NCI-H146 treated with DMSO at 0.1 percent for 48 hours (cell line): ENCODE measurements at regions not wholly inside any gene's neighbourhood (a gene's known extent, or its start where the extent isn't known, plus 50 kb on each side); places are given as distances from the start of the nearest gene placed in this dataset.
A peak's percentile ranks its signal among the peaks of the same experiment; 100 is the strongest.

ENCODE experiments used
- DNase-seq: peaks from one replicate; lab custom pipeline; 2025; ENCODE audit not compliant: unreplicated experiment; lab: John Stamatoyannopoulos, UW

GRCh38 chr2:183991968-183992367, 606.4 kb upstream of the ZNF804A start:
- DNase-seq = no peak

DNA sequence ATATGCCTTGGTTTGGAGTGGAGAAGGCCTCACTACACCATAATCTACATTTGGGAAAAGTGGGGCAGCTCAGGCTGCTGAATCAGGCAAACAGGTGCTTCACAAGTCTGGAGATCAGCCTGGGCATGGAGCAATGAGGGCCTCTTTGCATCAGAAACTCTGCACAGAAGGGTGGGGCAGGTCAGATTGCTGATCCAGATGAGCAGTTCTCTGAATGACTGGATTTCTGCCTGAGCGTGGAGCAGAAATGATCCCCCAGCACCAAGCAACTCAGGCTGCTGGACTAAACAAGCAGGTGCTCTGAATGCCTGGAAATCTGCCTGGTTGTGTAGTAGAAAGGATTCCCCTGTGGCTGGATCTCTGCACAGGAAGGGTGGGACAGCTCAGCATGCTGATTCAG, 605.3 kb upstream of the ZNF804A start:
- no peak for DNase-seq

DNA sequence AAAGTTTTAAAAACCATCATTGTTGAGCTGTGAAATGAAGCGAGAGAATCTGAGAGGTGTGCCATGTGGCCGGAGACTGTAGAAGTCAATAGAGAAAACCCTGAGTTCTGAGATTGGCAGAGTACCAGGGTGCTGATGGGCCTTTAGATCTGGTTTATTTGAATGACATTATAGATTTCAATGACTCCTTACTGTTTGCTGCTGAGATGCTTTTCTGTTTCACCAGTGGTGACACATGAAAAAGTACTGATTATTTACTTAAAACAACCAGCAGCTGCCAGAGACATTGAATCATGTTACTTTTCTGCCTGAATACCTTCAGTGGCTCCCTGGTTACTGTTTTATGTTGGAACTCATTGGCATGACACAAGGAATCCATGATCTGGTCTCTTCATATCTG, 602.7 kb upstream of the ZNF804A start:
- DNase-seq = peak; percentile 15

- peak; percentile 75 for DNase-seq
Measured at GRCh38 chr2:183996825-183997793, 601.2 kb upstream of the ZNF804A start.

DNA sequence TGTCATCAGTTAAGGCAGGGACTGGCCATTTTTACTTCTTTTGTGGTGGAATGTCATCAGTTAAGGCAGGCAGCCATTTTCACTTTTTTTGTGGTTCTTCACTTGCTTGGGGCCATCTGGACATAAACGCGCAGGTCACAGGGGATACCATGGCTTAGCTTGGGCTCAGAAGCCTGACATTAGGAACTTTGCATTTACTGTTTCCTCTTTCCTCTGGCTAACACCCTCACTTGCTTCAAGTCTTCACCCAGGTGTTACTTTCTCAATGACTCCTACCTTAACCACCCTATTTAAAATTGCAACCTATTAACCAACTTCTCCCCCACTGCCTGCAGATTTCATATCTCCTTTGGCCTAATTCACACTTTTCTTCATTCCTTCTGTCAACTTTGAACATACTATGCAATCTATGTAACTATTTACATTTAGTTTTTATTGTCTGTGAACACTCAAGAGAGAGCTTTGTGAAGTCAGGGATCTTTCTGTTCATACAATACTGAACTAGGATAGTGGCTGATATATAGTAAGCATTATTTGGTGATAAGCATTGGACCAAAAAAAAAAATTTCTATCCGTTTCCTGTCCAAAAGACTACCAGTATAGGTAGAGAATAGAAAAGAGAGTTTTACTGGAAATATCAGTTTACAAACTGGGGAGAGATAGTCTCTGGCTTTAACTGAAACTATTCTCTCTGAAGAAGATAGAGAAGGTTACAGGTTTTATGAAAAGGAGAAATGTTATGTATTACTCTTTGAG, 600.1 kb upstream of the ZNF804A start:
- no peak for DNase-seq

DNA sequence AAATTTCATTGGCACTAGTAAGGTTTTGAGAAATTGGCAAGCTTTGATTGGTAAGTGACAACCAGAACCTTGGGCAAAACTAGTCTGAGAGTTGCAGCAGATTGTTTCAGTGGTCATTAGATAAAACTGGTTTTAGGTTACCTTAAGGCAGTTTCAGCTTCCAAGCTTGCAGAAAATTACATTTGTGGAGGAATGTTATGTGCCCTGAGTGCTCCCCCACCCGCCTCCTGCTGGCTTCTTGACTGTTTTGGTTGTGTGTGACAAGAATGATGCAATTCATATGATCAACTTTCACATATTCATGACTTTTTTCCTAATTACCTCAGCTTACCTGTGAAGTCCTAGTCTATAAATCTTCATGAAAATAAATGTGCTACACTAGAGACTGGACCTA, 599.5 kb upstream of the ZNF804A start:
- DNase-seq = no peak

GRCh38 chr2:184004289-184004947, 593.9 kb upstream of the ZNF804A start:
- DNase-seq = no peak

DNA sequence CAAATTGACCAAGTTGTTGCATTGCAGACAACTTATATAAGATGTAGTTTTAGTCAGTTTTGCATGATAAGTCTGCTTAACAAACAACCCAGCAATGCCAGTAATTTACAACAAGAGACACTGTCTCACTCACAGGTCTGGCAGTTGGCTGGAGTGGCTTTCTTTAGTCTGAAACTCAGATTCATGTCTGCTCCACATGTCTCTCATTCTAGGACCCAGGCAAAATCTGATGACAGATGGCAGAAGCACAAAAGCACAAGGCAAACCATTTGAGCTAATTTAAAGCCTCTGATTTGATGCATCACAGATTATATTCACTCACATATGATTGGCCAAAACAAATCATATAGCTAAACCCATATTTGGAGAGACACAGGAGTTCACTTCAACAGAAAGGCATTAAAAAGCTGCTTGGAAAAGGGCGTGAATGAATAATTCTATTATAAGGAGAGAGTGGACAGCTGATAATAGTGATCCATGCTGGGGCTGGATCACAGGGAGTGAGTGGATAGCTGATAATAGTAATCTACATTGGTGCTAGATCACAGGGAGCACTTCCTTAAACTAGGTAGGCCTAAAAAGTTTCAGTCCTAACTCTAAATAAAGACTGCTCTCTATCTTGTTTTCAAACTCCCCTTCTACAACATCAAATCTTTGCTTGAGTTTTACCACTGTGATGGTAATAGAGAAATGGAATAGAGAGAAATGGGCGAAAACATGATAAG, 593.2 kb upstream of the ZNF804A start:
- no peak for DNase-seq

DNA sequence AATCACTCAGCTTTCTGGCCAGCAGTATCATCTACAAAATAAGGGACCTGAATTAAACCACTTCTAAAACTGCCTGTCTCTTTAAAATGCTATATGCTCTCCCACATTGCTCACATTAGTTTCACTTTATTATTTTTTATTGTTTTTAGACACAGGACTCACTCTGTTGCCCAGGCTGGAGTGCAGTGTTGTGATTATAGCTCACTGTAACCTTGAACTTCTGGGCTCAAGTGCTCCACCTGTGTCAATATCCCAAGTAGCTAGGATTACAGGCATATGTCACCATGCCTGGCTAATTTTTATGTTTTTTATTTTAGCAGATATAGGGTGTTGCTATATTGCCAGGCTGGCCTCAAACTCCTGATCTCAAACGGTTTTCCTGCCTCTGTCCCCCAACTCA, 591.3 kb upstream of the ZNF804A start:
- no peak for DNase-seq

GRCh38 chr2:184026961-184027360, 571.4 kb upstream of the ZNF804A start:
- DNase-seq = no peak

DNA sequence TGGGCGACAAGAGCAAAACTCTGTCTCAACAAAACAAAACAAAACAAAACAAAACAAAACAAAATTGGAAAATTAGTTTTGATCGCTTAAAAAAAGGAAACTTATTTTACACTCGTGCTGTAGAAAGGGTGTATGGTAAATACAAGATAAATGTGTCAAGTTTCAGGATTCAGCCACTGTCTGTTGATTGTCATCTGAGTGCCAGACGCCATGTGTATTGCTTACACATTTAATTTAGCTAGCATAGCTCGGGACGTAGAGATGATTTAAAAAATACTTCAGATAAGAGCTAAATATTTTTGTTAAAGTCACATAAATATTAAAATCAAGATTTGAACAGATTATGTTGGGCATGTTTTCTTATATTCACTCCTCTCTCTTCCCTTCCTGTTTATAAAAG, 568.1 kb upstream of the ZNF804A start:
- DNase-seq = no peak

- DNase-seq = no peak
Measured at GRCh38 chr2:184030989-184031388, 567.3 kb upstream of the ZNF804A start.

DNA sequence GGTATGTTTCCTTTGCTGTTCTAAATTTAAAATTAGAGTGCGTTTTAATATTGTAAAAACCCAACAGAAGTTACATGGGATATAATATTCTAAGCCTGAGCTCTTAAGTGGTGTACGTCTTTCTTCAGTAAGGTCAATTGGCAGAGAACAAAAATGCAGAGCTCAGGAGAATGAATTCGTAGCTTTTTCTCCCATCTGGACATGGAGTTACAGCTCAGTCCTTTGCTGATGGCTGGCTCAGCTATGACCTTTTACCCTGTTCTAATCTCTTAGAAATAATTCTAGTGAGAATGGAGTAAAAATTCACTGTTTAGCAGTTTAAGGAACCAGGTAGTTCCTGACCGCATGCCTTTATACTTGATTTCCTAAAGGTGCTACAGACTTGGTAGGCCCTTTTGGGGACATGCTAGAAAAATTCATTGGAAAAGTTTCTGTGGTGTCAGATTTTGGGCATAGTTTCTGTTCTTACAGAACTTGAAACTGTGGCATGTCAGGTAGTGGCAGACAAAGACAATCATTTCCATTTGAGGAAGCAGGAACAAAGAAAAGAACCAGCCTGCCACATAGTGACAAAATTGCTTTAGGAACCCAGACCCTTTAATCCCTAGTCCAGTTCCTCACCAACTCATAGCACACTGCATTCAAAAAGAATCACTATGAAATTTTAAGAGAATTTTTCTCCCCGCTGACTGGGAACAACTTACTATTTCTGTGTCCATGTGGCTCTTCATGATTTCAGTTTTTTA, 566.8 kb upstream of the ZNF804A start:
- no peak for DNase-seq

DNA sequence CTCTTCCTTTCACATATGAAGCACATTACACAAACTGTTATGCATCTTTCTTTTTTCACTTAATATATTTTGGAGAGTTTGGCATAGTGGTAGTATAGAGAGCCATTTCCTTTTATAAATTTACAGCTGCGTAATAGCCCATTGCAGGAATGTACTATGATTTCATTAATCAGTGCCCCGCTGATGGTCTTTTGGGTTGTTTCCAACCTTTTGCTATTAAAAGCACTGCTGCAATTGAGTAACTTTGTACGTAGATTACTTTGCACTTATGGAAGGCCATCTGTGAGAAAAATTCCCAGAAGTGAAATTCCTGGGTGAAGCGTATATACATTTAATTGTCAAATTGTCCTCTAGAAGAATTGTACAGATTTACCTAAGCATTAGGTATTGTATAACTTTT, 565.3 kb upstream of the ZNF804A start:
- no peak for DNase-seq

DNA sequence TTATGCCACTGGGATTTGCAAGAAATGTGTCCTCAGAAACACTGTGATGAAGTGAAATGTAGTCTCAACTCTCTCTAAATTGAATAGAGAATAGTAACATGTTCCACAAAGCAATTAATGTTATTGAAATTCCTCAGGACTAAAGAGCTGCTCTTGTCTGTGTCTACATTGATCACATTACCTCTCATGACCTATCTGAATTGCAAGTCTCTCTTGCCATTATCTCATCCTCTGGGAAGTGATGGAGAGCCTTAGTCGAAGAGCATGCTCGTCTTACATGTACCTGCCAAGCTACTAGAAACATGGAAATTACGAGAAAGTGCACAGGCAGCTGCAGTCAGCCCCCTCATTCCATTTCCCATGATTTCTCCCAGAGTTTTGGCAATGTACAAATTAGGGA, 561.1 kb upstream of the ZNF804A start:
- no peak for DNase-seq

DNA sequence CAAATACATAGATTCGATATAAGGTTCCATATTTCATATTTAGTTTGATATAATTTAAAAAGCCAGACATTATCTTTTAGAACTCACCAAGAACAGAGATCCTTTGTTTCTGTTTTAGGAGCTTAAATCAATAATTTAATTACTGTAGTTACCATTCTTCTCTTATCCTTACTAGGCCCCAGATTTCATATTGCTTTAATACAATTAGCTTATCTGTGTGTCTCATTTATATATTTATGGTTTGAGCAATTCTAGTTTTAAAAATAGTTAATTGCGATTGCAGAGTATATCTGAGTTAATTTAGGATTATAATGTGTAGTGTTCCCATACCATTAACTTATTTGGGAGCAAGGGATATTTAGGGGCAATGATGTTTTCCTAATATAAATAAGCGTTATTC, 558.8 kb upstream of the ZNF804A start:
- DNase-seq = no peak

- no peak for DNase-seq
Measured at GRCh38 chr2:184040230-184040629, 558.1 kb upstream of the ZNF804A start.

GRCh38 chr2:184041077-184041476, 557.3 kb upstream of the ZNF804A start:
- DNase-seq = no peak

DNA sequence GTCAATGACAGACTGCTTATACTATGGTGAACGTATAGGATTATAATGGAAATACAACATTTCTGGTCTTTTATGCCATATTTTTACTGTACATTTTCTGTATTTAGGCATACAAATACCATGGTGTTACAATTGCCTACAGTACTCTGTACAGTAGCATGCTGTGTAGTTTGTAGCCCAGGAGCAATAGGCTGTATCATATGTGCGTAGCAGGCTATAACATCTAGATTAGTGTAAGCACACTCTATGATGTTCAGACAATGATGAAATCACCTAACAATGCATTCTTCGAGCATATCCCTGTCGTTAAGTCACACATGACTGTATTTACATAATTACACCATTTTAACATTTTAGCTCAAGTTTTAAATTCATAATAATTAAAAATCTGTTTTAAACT, 556.6 kb upstream of the ZNF804A start:
- DNase-seq = no peak

DNA sequence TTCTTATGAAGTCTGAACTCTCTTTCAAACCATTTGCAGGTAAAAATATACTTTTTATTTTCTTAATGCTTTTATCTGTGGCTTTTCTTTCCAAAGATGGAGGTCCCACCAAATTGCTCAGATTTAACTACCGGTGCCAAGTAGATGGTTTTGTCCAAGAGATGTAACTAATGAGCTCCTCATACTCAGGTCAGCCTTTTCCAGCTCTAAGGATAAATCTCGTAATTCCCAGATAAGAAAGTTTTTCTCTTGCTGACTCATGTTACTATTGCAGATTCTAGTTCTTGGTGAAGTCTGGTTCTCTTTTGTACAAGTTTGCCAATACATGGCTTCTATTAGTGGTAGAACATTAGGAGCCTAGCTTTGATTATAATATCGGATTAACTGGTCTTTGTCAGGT, 550.8 kb upstream of the ZNF804A start:
- no peak for DNase-seq
